SU-DHL-6 (cell line): ENCODE measurements at regions not wholly inside any gene's neighbourhood (a gene's known extent, or its start where the extent isn't known, plus 50 kb on each side); places are given as distances from the start of the nearest gene placed in this dataset.

Experiments used
- EZH2phosphoT487 ChIP-seq: fragments of 200-600 bp; sonication (generic), shearing (Covaris generic); conservative IDR thresholded peaks from 2 replicates; pipeline ENCODE4 v1.6.1; 2018; ENCODE audit warnings: mild to moderate bottlenecking, antibody characterized with exemption, low read length, moderate library complexity, mixed read lengths
- TF ChIP-seq, protein P1 (sequence below): fragments of 200-600 bp; sonication (generic); IDR thresholded peaks from one replicate; pipeline ENCODE4 v1.5.1; 2017; ENCODE audit warnings: antibody characterized with exemption, mild to moderate bottlenecking, low read length, moderate library complexity; ENCODE audit not compliant: insufficient read depth, poor library complexity, severe bottlenecking

DNA sequence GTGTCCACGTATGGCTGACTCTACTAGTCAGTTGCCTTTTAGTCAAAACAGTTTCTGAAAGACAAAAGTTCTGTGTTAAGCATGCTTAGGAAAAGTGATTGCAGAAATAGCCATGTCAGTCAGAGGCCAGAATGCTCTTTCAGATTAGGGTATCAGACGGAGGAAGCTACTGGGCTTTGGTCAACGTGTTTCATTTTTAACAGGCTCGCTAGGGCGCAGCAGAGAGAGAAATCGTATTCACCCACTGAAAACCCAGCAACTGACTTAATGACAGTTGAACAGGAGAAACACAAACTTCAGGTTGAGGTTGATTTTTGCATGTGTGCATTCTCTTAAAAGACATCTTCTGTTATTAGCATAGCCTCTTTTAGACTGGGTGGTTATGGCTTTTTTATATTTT lies 322.6 kb upstream of the KIAA1217 start:
- TF ChIP-seq, protein P1, sequence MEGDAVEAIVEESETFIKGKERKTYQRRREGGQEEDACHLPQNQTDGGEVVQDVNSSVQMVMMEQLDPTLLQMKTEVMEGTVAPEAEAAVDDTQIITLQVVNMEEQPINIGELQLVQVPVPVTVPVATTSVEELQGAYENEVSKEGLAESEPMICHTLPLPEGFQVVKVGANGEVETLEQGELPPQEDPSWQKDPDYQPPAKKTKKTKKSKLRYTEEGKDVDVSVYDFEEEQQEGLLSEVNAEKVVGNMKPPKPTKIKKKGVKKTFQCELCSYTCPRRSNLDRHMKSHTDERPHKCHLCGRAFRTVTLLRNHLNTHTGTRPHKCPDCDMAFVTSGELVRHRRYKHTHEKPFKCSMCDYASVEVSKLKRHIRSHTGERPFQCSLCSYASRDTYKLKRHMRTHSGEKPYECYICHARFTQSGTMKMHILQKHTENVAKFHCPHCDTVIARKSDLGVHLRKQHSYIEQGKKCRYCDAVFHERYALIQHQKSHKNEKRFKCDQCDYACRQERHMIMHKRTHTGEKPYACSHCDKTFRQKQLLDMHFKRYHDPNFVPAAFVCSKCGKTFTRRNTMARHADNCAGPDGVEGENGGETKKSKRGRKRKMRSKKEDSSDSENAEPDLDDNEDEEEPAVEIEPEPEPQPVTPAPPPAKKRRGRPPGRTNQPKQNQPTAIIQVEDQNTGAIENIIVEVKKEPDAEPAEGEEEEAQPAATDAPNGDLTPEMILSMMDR: no peak
- no peak for TF ChIP-seq EZH2phosphoT487
